ENCODE measurements at regions not wholly inside any gene's neighbourhood (a gene's known extent, or its start where the extent isn't known, plus 50 kb on each side); places are given as distances from the start of the nearest gene placed in this dataset.

- DNase-seq (ENCODE audit: low spot score) = no peak
- no peak for TF ChIP-seq CTCF (IDR thresholded peaks at IDR 0.05; ENCODE audit: extremely low read depth, insufficient read depth, missing control alignments)
- in situ Hi-C loops (cut with MboI; ENCODE audit: low pct_unique_long_range_greater_than_20kb, low sequenced_read_pairs, unreplicated experiment) = no loop called here
Observed at GRCh38 chr9:126109575-126109974, 217.1 kb upstream of the MVB12B start.

GRCh38 chr9:126111556-126111955 lies 215.1 kb upstream of the MVB12B start:
- no peak for TF ChIP-seq CTCF (IDR thresholded peaks at IDR 0.05; ENCODE audit: extremely low read depth, insufficient read depth, missing control alignments)
- DNase-seq (ENCODE audit: low spot score) = no peak
- in situ Hi-C loops (cut with MboI; ENCODE audit: low pct_unique_long_range_greater_than_20kb, low sequenced_read_pairs, unreplicated experiment) = no loop called here

- in situ Hi-C loops (cut with MboI; ENCODE audit: low pct_unique_long_range_greater_than_20kb, low sequenced_read_pairs, unreplicated experiment) = no loop called here
- TF ChIP-seq CTCF (IDR thresholded peaks at IDR 0.05; ENCODE audit: extremely low read depth, insufficient read depth, missing control alignments) = no peak
- no peak for DNase-seq (ENCODE audit: low spot score)
Observed at GRCh38 chr9:126112135-126112720, 214.4 kb upstream of the MVB12B start.

GRCh38 chr9:126113176-126113575 lies 213.5 kb upstream of the MVB12B start:
- in situ Hi-C loops (cut with MboI; ENCODE audit: low pct_unique_long_range_greater_than_20kb, low sequenced_read_pairs, unreplicated experiment) = no loop called here
- DNase-seq (ENCODE audit: low spot score) = no peak
- TF ChIP-seq CTCF (IDR thresholded peaks at IDR 0.05; ENCODE audit: extremely low read depth, insufficient read depth, missing control alignments) = no peak

GRCh38 chr9:126113756-126114408 lies 212.7 kb upstream of the MVB12B start:
- DNase-seq (ENCODE audit: low spot score) = no peak
- TF ChIP-seq CTCF (IDR thresholded peaks at IDR 0.05; ENCODE audit: extremely low read depth, insufficient read depth, missing control alignments) = no peak
- in situ Hi-C loops (cut with MboI; ENCODE audit: low pct_unique_long_range_greater_than_20kb, low sequenced_read_pairs, unreplicated experiment) = no loop called here

GRCh38 chr9:126114409-126114760 lies 212.2 kb upstream of the MVB12B start:
- TF ChIP-seq CTCF (IDR thresholded peaks at IDR 0.05; ENCODE audit: extremely low read depth, insufficient read depth, missing control alignments) = no peak
- no peak for DNase-seq (ENCODE audit: low spot score)
- in situ Hi-C loops (cut with MboI; ENCODE audit: low pct_unique_long_range_greater_than_20kb, low sequenced_read_pairs, unreplicated experiment) = no loop called here
